GM12878 (cell line): ENCODE measurements at regions not wholly inside any gene's neighbourhood (a gene's known extent, or its start where the extent isn't known, plus 50 kb on each side); places are given as distances from the start of the nearest gene placed in this dataset.

Source experiments
- ATAC-seq: fragments of 200-7000 bp; cut with Tn5 transposase; 3 replicates; pipeline ENCODE4 v1.9.1; 2020; ENCODE audit warnings: mild to moderate bottlenecking, moderate library complexity
- BruUV-seq: library from RNA; stranded (reverse); fragments of 400-500 nt; replicated peaks from 2 replicates; lab custom pipeline; 2021; lab: Mats Ljungman, UMichigan
- CTCF ChIA-PET: fragments of 300-600 bp; sonication (Branson Sonifier 250); formaldehyde crosslinking; extraction: SDS; loops from one replicate; lab custom pipeline; 2021; ENCODE audit warnings: inconsistent platforms; lab: Yijun Ruan, JAX
- POLR2A ChIA-PET: fragments of 350-600 bp; formaldehyde crosslinking; extraction: SDS; loops from one replicate; lab custom pipeline; 2021; ENCODE audit warnings: inconsistent platforms; lab: Charles Lee
- RAD21 ChIA-PET: fragments of 300-600 bp; sonication (Branson Sonifier 250); formaldehyde crosslinking; loops from one replicate; lab custom pipeline; 2023; ENCODE audit warnings: antibody characterized with exemption; ENCODE audit not compliant: unreplicated experiment; lab: Charles Lee
- SMC1A ChIA-PET: fragments of 300-600 bp; sonication (Branson Sonifier 250); formaldehyde crosslinking; loops from one replicate; lab custom pipeline; 2023; ENCODE audit not compliant: unreplicated experiment, uncharacterized antibody; lab: Charles Lee
- DNase-seq: peaks from one replicate; pipeline ENCODE4 v3.0.0-alpha.2; 2011; ENCODE audit warnings: low read depth, low spot score
- FAIRE-seq: peaks from 3 replicates; lab custom pipeline; 2011; peaks lifted over from hg19 to GRCh38; lab: Jason Lieb, UNC
- H2AFZ ChIP-seq: 2 replicates; pipeline ENCODE4 v1.6.0; 2011; ENCODE audit warnings: low read depth, low read length, control low read depth; ENCODE audit not compliant: control insufficient read depth
- H3K27ac ChIP-seq: 2 replicates; pipeline ENCODE4 v1.5.1; 2011; ENCODE audit warnings: control low read depth; ENCODE audit not compliant: control insufficient read depth, insufficient read depth
- H3K27me3 ChIP-seq, 2 experiments: replicated peaks in 1 of 2; 2 replicates each; pipeline versions ENCODE4 v1.6.0 to v1.6.1; 2011; ENCODE audit warnings: low read length in 1 of 2; ENCODE audit not compliant: control insufficient read depth in 2 of 2, insufficient read depth in 2 of 2
- H3K36me3 ChIP-seq, 2 experiments: 2 replicates each; pipeline ENCODE4 v1.5.1; 2011; ENCODE audit warnings: low read length in 1 of 2; ENCODE audit not compliant: control insufficient read depth in 2 of 2, insufficient read depth in 2 of 2
- H3K4me1 ChIP-seq: 2 replicates; pipeline ENCODE4 v1.6.1; 2011; ENCODE audit warnings: mild to moderate bottlenecking, low read length, moderate library complexity, mixed read lengths; ENCODE audit not compliant: control insufficient read depth, insufficient read depth
- H3K4me2 ChIP-seq: 2 replicates; pipeline ENCODE4 v1.6.0; 2011; ENCODE audit warnings: control low read depth; ENCODE audit not compliant: control insufficient read depth, insufficient read depth
- H3K4me3 ChIP-seq: fragments of 200-600 bp; sonication (generic); 2 replicates; pipeline ENCODE4 v1.5.1; 2016
- H3K79me2 ChIP-seq: 2 replicates; pipeline ENCODE4 v1.6.0; 2011; ENCODE audit warnings: low read length; ENCODE audit not compliant: control insufficient read depth, insufficient read depth
- H3K9ac ChIP-seq: 2 replicates; pipeline ENCODE4 v1.8.0; 2011; ENCODE audit warnings: low read length, control low read depth, mixed read lengths; ENCODE audit not compliant: control insufficient read depth, insufficient read depth
- H3K9me3 ChIP-seq: replicated peaks from 3 replicates; pipeline ENCODE4 v1.5.1; 2011; ENCODE audit warnings: mild to moderate bottlenecking, low read length; ENCODE audit not compliant: control insufficient read depth, insufficient read depth
- H4K20me1 ChIP-seq: 2 replicates; pipeline ENCODE4 v1.6.0; 2011; ENCODE audit not compliant: control insufficient read depth, insufficient read depth
- ATF7 ChIP-seq: fragments of 450-650 bp; IDR thresholded peaks from 2 replicates; pipeline ENCODE4 v1.6.1; 2016; ENCODE audit warnings: low read depth, mild to moderate bottlenecking
- BHLHE40 ChIP-seq, 2 experiments: fragments of 450-650 bp in 1 of 2; IDR thresholded peaks; 2 replicates each; pipeline ENCODE4 v1.6.1; 2011 to 2017; ENCODE audit warnings: low read depth in 2 of 2, borderline replicate concordance in 1 of 2, improper control_type of control experiment in 1 of 2, low read length in 1 of 2, mild to moderate bottlenecking in 1 of 2
- EED ChIP-seq: sonication (generic); IDR thresholded peaks from 2 replicates; pipeline ENCODE4 v1.6.1; 2016; ENCODE audit warnings: antibody characterized with exemption, low read depth
- ESRRA ChIP-seq: IDR thresholded peaks from 2 replicates; pipeline ENCODE4 v1.6.1; 2012; ENCODE audit warnings: mild to moderate bottlenecking, low read length, improper control_type of control experiment
- GABPA ChIP-seq: IDR thresholded peaks from 2 replicates; pipeline ENCODE4 v1.6.1; 2014; ENCODE audit warnings: antibody characterized with exemption, low read depth, mild to moderate bottlenecking, inconsistent platforms
- IRF3 ChIP-seq: fragments of 450-650 bp; IDR thresholded peaks from 2 replicates; pipeline ENCODE4 v1.6.1; 2014; ENCODE audit warnings: mild to moderate bottlenecking
- MTA2 ChIP-seq: fragments of 450-650 bp; IDR thresholded peaks from 2 replicates; pipeline ENCODE4 v1.6.1; 2016; ENCODE audit warnings: low read depth, mild to moderate bottlenecking, moderate library complexity
- MXI1 ChIP-seq: fragments of 150-350 bp; IDR thresholded peaks from 2 replicates; pipeline ENCODE4 v1.6.1; 2011; ENCODE audit warnings: low read depth, mild to moderate bottlenecking, inconsistent platforms, low read length, improper control_type of control experiment
- NR2F1 ChIP-seq: fragments of 450-650 bp; conservative IDR thresholded peaks from 2 replicates; pipeline ENCODE4 v1.6.1; 2017; ENCODE audit warnings: mild to moderate bottlenecking
- PAX8 ChIP-seq: fragments of 450-650 bp; IDR thresholded peaks from 2 replicates; pipeline ENCODE4 v1.6.1; 2017; ENCODE audit warnings: mild to moderate bottlenecking, moderate library complexity
- POLR2AphosphoS2 ChIP-seq: IDR thresholded peaks from 2 replicates; pipeline ENCODE4 v1.6.1; 2011; ENCODE audit warnings: low read depth, mild to moderate bottlenecking, low read length, improper control_type of control experiment, moderate library complexity
- RB1 ChIP-seq: fragments of 450-650 bp; formaldehyde crosslinking; IDR thresholded peaks from 2 replicates; pipeline ENCODE4 v1.6.1; 2017; ENCODE audit warnings: mild to moderate bottlenecking, borderline replicate concordance
- RELA ChIP-seq: fragments of 450-650 bp; IDR thresholded peaks from 2 replicates; pipeline ENCODE4 v1.8.0; 2014; ENCODE audit warnings: borderline replicate concordance; ENCODE audit not compliant: partially characterized antibody
- SMAD5 ChIP-seq: IDR thresholded peaks from 2 replicates; pipeline ENCODE4 v1.6.1; 2016; ENCODE audit warnings: antibody characterized with exemption, low read depth
- SMC3 ChIP-seq: IDR thresholded peaks from 2 replicates; pipeline ENCODE4 v1.6.1; 2011; ENCODE audit warnings: low read length, improper control_type of control experiment, borderline replicate concordance
- SREBF2 ChIP-seq: IDR thresholded peaks from 2 replicates; pipeline ENCODE4 v1.6.1; 2012; ENCODE audit warnings: mild to moderate bottlenecking, low read length
- WRNIP1 ChIP-seq: IDR thresholded peaks from 2 replicates; pipeline ENCODE4 v1.6.1; 2011; ENCODE audit warnings: low read depth, low read length, improper control_type of control experiment, borderline replicate concordance
- WGBS: methylation state at CpG from one replicate; pipeline ENCODE4 v1.1.6; 2016; ENCODE audit warnings: low lambda C conversion rate; ENCODE audit not compliant: insufficient replicate concordance, insufficient coverage; ENCODE audit errors: missing lambda C conversion rate; 5-methylcytosine and 5-hydroxymethylcytosine counted together
- in situ Hi-C: fragments of 300-500 bp; cut with MboI; formaldehyde crosslinking; loops from 9 replicates; pipeline ENCODE4 v1.14.3; 2018; ENCODE audit warnings: mixed read lengths
- intact Hi-C: fragments of 100-400 bp; cut with micrococcal nuclease; formaldehyde crosslinking; loops from one replicate; pipeline ENCODE4 v1.14.2; 2022; ENCODE audit not compliant: unreplicated experiment

GRCh38 chr4:187608001-187608421 lies 387.6 kb upstream of the ZFP42 start:
- Histone ChIP-seq H2AFZ (no peak overlapping the region), H4K20me1 (no peaks in the 10 kb centered on the region), H3K4me2 (no peak overlapping the region), H3K27ac (no peak overlapping the region)
- BruUV-seq = no TSS peak
- TF ChIP-seq SMC3 (no peak), MTA2 (no peak), SREBF2 (no peak)
- TF ChIP-seq, all 136 proteins: peak for 0
- H3K36me3 ChIP-seq = no peaks in the 10 kb centered on the region
- no peaks in the 10 kb centered on the region for H3K27me3 ChIP-seq
- no peak for FAIRE-seq
- no peaks in the 10 kb centered on the region for H3K4me1 ChIP-seq
- in situ Hi-C loops (no loop called here), intact Hi-C loops (no loop called here)
- WGBS = 0% methylated on average over 1 of the region's 1 CpG
- CTCF ChIA-PET = interaction anchor here (0.6 to 1.0 kb wide), 2 partner anchors 28 to 627 kb away, joined by 3 to 4 read pairs; no protein-coding TSS in a partner anchor
- POLR2A ChIA-PET = no interaction called here
- H3K79me2 ChIP-seq = no peaks in the 10 kb centered on the region
- SMC1A ChIA-PET = no interaction called here
- no peak overlapping the region for H3K4me3 ChIP-seq
- no peak for DNase-seq
- RAD21 ChIA-PET = no interaction called here
- no peaks in the 10 kb centered on the region for H3K9me3 ChIP-seq
- no peak for ATAC-seq
- no peak overlapping the region for H3K9ac ChIP-seq

GRCh38 chr4:187612301-187612700 lies 383.3 kb upstream of the ZFP42 start:
- Histone ChIP-seq H4K20me1 (no peaks in the 10 kb centered on the region), H3K27me3 (no peaks in the 10 kb centered on the region), H3K4me1 (no peaks in the 10 kb centered on the region), H3K79me2 (no peaks in the 10 kb centered on the region), H2AFZ (no peak overlapping the region), H3K36me3 (no peaks in the 10 kb centered on the region), H3K27ac (no peak overlapping the region), H3K4me3 (no peak overlapping the region), H3K9me3 (no peaks in the 10 kb centered on the region; the same call in 2 of the 3 replicates), H3K9ac (no peak overlapping the region), H3K4me2 (no peak overlapping the region)
- DNase-seq = no peak
- POLR2A ChIA-PET = no interaction called here
- SMC1A ChIA-PET = no interaction called here
- no TSS peak for BruUV-seq
- CTCF ChIA-PET = no interaction called here
- no peak for ATAC-seq
- WGBS = 57% methylated on average over 8 of the region's 8 CpGs
- RAD21 ChIA-PET = no interaction called here
- intact Hi-C loops (no loop called here), in situ Hi-C loops (no loop called here)
- FAIRE-seq = no peak
- TF ChIP-seq RB1 = no peak
- no peak for TF ChIP-seq ATF7
- TF ChIP-seq GABPA = no peak
- no peak for TF ChIP-seq IRF3
- TF ChIP-seq PAX8 = no peak
- TF ChIP-seq SMAD5 = no peak
- TF ChIP-seq NR2F1 = no peak
- no peak for TF ChIP-seq POLR2AphosphoS2
- no peak for TF ChIP-seq WRNIP1
- TF ChIP-seq ESRRA = no peak
- TF ChIP-seq RELA = no peak
- no peak for TF ChIP-seq BHLHE40 (IDR thresholded peaks at IDR 0.05; ENCODE audit: borderline replicate concordance in 1 of 2, low read depth in 2 of 2, low read length in 1 of 2)
- TF ChIP-seq EED = no peak
- TF ChIP-seq MXI1 = no peak
